ENCODE measurements at regions not wholly inside any gene's neighbourhood (a gene's known extent, or its start where the extent isn't known, plus 50 kb on each side); places are given as distances from the start of the nearest gene placed in this dataset.

DNA sequence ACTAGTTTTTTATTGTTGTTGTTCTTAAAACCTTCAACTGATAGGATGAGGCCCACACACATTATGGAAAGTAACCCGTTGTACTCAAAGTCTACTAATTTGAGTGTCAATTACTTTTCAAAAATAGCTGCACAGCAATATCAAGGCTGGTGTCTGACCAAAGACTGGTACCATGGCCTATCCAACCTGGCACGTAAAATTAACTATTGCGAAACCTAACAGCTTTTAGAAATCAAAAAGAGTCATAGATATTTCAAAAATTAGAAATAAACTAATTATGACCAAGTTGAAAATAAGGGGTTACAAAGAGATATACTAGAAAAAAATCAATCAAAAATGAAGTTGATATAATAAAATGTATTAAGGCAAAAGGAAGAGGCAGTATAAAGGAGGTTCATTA lies 501.5 kb upstream of the SLC8A1 start:
- TF ChIP-seq, protein P1, sequence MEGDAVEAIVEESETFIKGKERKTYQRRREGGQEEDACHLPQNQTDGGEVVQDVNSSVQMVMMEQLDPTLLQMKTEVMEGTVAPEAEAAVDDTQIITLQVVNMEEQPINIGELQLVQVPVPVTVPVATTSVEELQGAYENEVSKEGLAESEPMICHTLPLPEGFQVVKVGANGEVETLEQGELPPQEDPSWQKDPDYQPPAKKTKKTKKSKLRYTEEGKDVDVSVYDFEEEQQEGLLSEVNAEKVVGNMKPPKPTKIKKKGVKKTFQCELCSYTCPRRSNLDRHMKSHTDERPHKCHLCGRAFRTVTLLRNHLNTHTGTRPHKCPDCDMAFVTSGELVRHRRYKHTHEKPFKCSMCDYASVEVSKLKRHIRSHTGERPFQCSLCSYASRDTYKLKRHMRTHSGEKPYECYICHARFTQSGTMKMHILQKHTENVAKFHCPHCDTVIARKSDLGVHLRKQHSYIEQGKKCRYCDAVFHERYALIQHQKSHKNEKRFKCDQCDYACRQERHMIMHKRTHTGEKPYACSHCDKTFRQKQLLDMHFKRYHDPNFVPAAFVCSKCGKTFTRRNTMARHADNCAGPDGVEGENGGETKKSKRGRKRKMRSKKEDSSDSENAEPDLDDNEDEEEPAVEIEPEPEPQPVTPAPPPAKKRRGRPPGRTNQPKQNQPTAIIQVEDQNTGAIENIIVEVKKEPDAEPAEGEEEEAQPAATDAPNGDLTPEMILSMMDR (IDR thresholded peaks at IDR 0.05): no peak
- no peak for TF ChIP-seq POLR2A (IDR thresholded peaks at IDR 0.05)
- DNase-seq (ENCODE audit: low spot score in 2 of 2): no peak
- 87 to 93% methylated on average over 3 of the region's 3 CpGs for WGBS, 2 donors
- H3K4me3 ChIP-seq (ENCODE audit: low read depth, poor library complexity, severe bottlenecking): no peak overlapping the region
- intact Hi-C loops (cut with DNase I; ENCODE audit: low total_unique reads): no loop called here

DNA sequence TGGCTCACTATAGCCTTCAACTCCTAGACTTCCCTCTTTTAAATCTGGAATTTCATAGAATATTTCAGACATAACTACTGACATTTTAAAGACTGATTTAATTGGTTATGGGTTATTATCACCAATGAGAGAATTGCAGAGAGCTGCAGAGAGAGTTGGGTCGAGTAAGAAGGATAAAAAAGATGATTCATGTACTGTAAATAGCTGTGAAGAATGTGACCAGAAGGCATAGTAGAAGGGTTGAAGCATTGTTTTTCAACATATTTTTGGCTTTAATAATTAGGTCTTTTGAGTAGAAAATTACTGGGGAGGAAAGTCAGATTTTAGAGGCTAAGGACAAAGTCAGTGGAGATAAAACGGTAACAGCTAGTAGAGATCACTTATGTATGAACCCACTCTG lies 503.2 kb upstream of the SLC8A1 start:
- intact Hi-C loops (cut with DNase I; ENCODE audit: low total_unique reads): no loop called here
- no peak overlapping the region for H3K4me3 ChIP-seq (ENCODE audit: low read depth, poor library complexity, severe bottlenecking)
- WGBS, 2 donors: 52 to 62% methylated on average over 2 of the region's 2 CpGs
- TF ChIP-seq POLR2A (IDR thresholded peaks at IDR 0.05): no peak
- TF ChIP-seq, protein P1 (IDR thresholded peaks at IDR 0.05): no peak
- DNase-seq (ENCODE audit: low spot score in 2 of 2): no peak

DNA sequence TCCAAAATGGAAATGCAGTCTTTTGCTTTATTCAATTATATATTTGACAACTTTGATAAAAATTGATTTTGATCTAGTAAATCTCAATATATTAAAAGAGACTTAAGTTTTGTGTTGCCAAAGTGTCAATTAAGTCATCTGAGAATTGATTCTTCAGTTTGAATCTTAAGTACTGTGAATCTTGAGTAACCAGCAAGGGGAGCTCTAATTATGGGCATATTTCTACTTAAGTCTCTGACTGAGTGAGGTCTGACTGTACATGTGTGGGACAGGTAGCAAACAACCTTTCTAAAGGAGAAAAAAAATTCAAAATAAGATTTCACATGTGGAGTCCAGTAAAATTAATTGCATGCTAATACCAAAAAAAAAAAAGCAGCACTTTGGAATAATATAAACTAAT lies 503.7 kb upstream of the SLC8A1 start:
- intact Hi-C loops (cut with DNase I; ENCODE audit: low total_unique reads): no loop called here
- H3K4me3 ChIP-seq (ENCODE audit: low read depth, poor library complexity, severe bottlenecking): no peak overlapping the region

DNA sequence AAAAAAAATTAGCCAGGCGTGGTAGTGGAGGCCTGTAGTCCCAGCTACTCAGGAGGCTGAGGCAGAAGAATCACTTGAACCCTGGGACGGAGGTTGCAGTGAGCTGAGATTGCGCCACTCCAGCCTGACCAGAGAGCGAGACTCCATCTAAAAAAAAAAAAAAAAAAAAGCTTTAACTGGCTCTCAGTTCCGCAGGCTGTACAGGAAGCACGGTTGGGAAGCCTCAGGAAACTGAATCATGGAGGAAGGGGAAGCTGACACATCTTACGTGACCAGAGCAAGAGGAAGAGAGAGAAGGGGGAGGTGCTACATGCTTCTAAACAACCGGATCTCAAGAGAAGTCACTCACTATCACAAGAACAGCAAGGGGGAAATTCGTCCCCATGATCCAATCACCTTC lies 505.6 kb upstream of the SLC8A1 start:
- no peak overlapping the region for H3K4me3 ChIP-seq (ENCODE audit: low read depth, poor library complexity, severe bottlenecking)
- DNase-seq (ENCODE audit: low spot score in 2 of 2): peak in 1 of 2 donors; percentile 16
- intact Hi-C loops (cut with DNase I; ENCODE audit: low total_unique reads): no loop called here
- WGBS, 2 donors: 73 to 82% methylated on average over 9 of the region's 9 CpGs
- TF ChIP-seq, protein P1 (IDR thresholded peaks at IDR 0.05): no peak
- TF ChIP-seq POLR2A (IDR thresholded peaks at IDR 0.05): no peak

More for the DNA sequence above, 503.7 kb upstream of the SLC8A1 start:
- DNase-seq (ENCODE audit: low spot score in 2 of 2): no peak
- TF ChIP-seq POLR2A (IDR thresholded peaks at IDR 0.05): no peak
- TF ChIP-seq, protein P1 (IDR thresholded peaks at IDR 0.05): no peak

DNA sequence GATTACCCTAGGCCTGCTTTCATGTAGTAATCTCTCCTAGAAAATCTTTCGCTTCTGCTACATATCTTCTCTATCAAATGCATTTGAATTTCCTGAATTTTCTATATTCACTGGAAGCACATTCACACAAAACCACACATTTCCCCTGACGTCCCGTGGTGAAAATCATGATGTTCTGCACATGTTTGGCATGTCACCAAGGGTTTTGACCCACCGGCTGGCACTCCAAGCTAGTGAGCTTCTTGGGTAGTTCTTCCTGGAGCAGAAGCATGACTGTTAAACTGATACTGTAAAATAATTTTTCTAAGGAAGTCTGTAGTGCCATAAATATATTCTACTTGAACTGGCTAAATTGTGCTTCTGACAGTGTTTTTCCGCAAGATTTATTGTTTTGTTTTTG lies 510.1 kb upstream of the SLC8A1 start:
- no peak for TF ChIP-seq POLR2A (IDR thresholded peaks at IDR 0.05)
- TF ChIP-seq, protein P1 (IDR thresholded peaks at IDR 0.05): no peak
- H3K4me3 ChIP-seq (ENCODE audit: low read depth, poor library complexity, severe bottlenecking): no peak overlapping the region
- WGBS, 2 donors: 23 to 26% methylated on average over 5 of the region's 5 CpGs
- peak in 1 of 2 donors; percentile 23 for DNase-seq (ENCODE audit: low spot score in 2 of 2)
- intact Hi-C loops (cut with DNase I; ENCODE audit: low total_unique reads): no loop called here

DNA sequence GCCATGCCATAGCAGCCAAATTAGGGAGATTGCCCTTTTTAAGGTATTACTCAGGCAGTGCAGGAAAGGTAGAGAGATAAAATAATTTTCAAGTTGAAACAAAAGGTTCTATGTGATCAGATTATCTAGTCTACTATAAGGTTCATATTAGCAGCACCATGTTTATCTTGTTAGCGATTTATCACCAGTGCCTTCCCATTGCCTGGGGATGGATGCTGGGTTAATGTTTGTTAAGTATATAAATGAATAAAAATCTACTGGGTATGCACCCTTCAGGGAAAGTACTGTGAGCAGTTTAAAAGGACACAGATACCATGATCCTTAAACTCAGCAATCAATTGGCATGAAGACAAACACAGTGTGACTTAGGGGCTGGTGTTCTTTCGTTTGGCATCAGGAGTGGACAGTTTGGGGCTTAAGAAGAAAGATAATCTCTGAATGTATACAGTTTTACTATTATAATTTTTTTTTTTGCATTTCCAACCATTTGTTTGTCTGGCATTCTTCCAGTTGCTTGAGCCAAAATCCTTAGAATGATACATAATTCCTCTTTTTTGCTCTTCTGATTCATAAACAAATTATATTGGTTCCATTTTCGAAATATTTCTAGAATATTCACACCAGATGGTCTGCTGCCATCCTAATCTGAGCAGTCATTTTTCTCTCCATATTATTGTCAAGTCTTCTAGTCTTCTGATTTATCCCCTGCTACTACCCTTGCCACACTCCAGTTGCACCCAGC lies 512.8 kb upstream of the SLC8A1 start:
- intact Hi-C loops (cut with DNase I; ENCODE audit: low total_unique reads): no loop called here
- H3K4me3 ChIP-seq (ENCODE audit: low read depth, poor library complexity, severe bottlenecking): no peak overlapping the region
- no peak for DNase-seq (ENCODE audit: low spot score in 2 of 2)
- TF ChIP-seq, protein P1 (IDR thresholded peaks at IDR 0.05): no peak
- no peak for TF ChIP-seq POLR2A (IDR thresholded peaks at IDR 0.05)
- WGBS, 2 donors: 68 to 71% methylated on average over 3 of the region's 3 CpGs
